IMR-90 (cell line): ENCODE measurements at regions not wholly inside any gene's neighbourhood (a gene's known extent, or its start where the extent isn't known, plus 50 kb on each side); places are given as distances from the start of the nearest gene placed in this dataset.
A peak's percentile ranks its signal among the peaks of the same experiment; 100 is the strongest.

ENCODE experiments used
- ATAC-seq: fragments of 200-7000 bp; cut with Tn5 transposase; 2 replicates; pipeline ENCODE4 v1.9.1; 2020; ENCODE audit warnings: low read depth, mild to moderate bottlenecking, moderate library complexity
- BruUV-seq: library from RNA; stranded (reverse); fragments of 400-500 nt; replicated peaks from 2 replicates; lab custom pipeline; 2021; lab: Mats Ljungman, UMichigan
- CTCF ChIA-PET: fragments of 300-600 bp; formaldehyde crosslinking; extraction: SDS; loops from one replicate; lab custom pipeline; 2021; ENCODE audit warnings: antibody characterized with exemption; lab: Yijun Ruan, JAX
- POLR2A ChIA-PET: fragments of 300-600 bp; sonication (Branson Sonifier 250); formaldehyde crosslinking; loops from one replicate; lab custom pipeline; 2022; ENCODE audit warnings: antibody characterized with exemption; ENCODE audit not compliant: unreplicated experiment; lab: Charles Lee
- DNase-seq: peaks from one replicate; pipeline ENCODE4 v3.0.0; 2013
- H2AFZ ChIP-seq: replicated peaks from 2 replicates; pipeline ENCODE3; 2013; ENCODE audit warnings: low read length, mild to moderate bottlenecking; ENCODE audit not compliant: poor library complexity
- H2AK5ac ChIP-seq: 2 replicates; pipeline ENCODE4 v1.6.1; 2013; ENCODE audit warnings: low read depth, low read length, inconsistent platforms
- H2AK9ac ChIP-seq: replicated peaks from 2 replicates; pipeline ENCODE3; 2013; ENCODE audit warnings: mild to moderate bottlenecking, low read depth, low read length, moderate library complexity; ENCODE audit not compliant: poor library complexity
- H2BK120ac ChIP-seq: 2 replicates; pipeline ENCODE4 v1.6.1; 2013; ENCODE audit warnings: low read depth, low read length, inconsistent platforms
- H2BK15ac ChIP-seq: 3 replicates; pipeline ENCODE4 v1.6.1; 2013; ENCODE audit warnings: low read depth, low read length, inconsistent platforms
- H2BK20ac ChIP-seq: 2 replicates; pipeline ENCODE4 v1.6.1; 2013; ENCODE audit warnings: low read depth, mild to moderate bottlenecking, inconsistent platforms, low read length, moderate library complexity
- H2BK5ac ChIP-seq: 2 replicates; pipeline ENCODE4 v1.6.1; 2013; ENCODE audit warnings: mild to moderate bottlenecking, low read depth, low read length, inconsistent platforms; ENCODE audit not compliant: poor library complexity, severe bottlenecking
- H3K14ac ChIP-seq: replicated peaks from 2 replicates; pipeline ENCODE4 v1.6.1; 2013; ENCODE audit warnings: low read depth, low read length, inconsistent platforms
- H3K18ac ChIP-seq: 2 replicates; pipeline ENCODE4 v1.6.1; 2013; ENCODE audit warnings: low read depth, low read length, control low read depth
- H3K23ac ChIP-seq: 2 replicates; pipeline ENCODE4 v1.6.1; 2013; ENCODE audit warnings: low read depth, low read length, inconsistent platforms
- H3K27ac ChIP-seq: 2 replicates; pipeline ENCODE4 v1.5.1; 2013; ENCODE audit warnings: mild to moderate bottlenecking, control low read depth, low read length; ENCODE audit not compliant: insufficient read depth
- H3K27me3 ChIP-seq: 2 replicates; pipeline ENCODE4 v1.6.1; 2013; ENCODE audit warnings: low read length; ENCODE audit not compliant: control insufficient read depth, insufficient read depth
- H3K36me3 ChIP-seq: 2 replicates; pipeline ENCODE4 v1.6.1; 2013; ENCODE audit warnings: low read length, mixed read lengths; ENCODE audit not compliant: control insufficient read depth, insufficient read depth
- H3K4ac ChIP-seq: 2 replicates; pipeline ENCODE4 v1.6.1; 2013; ENCODE audit warnings: low read depth, low read length, inconsistent platforms
- H3K4me1 ChIP-seq: 2 replicates; pipeline ENCODE4 v1.6.1; 2013; ENCODE audit warnings: low read length, mixed read lengths; ENCODE audit not compliant: control insufficient read depth, insufficient read depth
- H3K4me2 ChIP-seq: 2 replicates; pipeline ENCODE4 v1.6.1; 2013; ENCODE audit warnings: low read depth, mild to moderate bottlenecking, control low read depth, low read length, moderate library complexity
- H3K4me3 ChIP-seq: 2 replicates; pipeline ENCODE4 v1.5.1; 2013; ENCODE audit warnings: low read depth, mild to moderate bottlenecking, control low read depth, low read length, moderate library complexity; ENCODE audit not compliant: insufficient read depth
- H3K56ac ChIP-seq: 2 replicates; pipeline ENCODE4 v1.6.1; 2013; ENCODE audit warnings: low read length, inconsistent platforms; ENCODE audit not compliant: insufficient read depth; ENCODE audit errors: extremely low read depth
- H3K79me1 ChIP-seq, 2 experiments: 2 replicates each; pipeline ENCODE4 v1.6.1; 2013; ENCODE audit warnings: low read length in 2 of 2, inconsistent platforms in 1 of 2, low read depth in 1 of 2
- H3K9ac ChIP-seq: 2 replicates; pipeline ENCODE4 v1.6.1; 2013; ENCODE audit warnings: low read depth, low read length, control low read depth
- H3K9me1 ChIP-seq: 2 replicates; pipeline ENCODE4 v1.6.1; 2013; ENCODE audit warnings: low read length, inconsistent platforms; ENCODE audit not compliant: insufficient read depth
- H3K9me3 ChIP-seq: 2 replicates; pipeline ENCODE4 v1.6.1; 2013; ENCODE audit warnings: low read length; ENCODE audit not compliant: control insufficient read depth, insufficient read depth
- H4K20me1 ChIP-seq: 2 replicates; pipeline ENCODE4 v1.6.1; 2013; ENCODE audit warnings: low read length, inconsistent platforms; ENCODE audit not compliant: insufficient read depth
- H4K5ac ChIP-seq: 2 replicates; pipeline ENCODE4 v1.6.1; 2013; ENCODE audit warnings: mild to moderate bottlenecking, low read depth, low read length, control low read depth
- H4K8ac ChIP-seq, 2 experiments: 2 replicates each; pipeline ENCODE4 v1.6.1; 2013; ENCODE audit warnings: low read depth in 2 of 2, low read length in 2 of 2, control low read depth in 1 of 2, inconsistent platforms in 1 of 2
- H4K91ac ChIP-seq: 2 replicates; pipeline ENCODE4 v1.6.1; 2013; ENCODE audit warnings: low read depth, low read length, inconsistent platforms; ENCODE audit not compliant: insufficient read depth
- CHD1 ChIP-seq: IDR thresholded peaks from 2 replicates; pipeline ENCODE4 v1.6.1; 2012; ENCODE audit warnings: low read depth, low read length, improper control_type of control experiment
- FOS ChIP-seq: fragments of 150-350 bp; IDR thresholded peaks from 2 replicates; pipeline ENCODE4 v1.6.1; 2016; ENCODE audit warnings: low read depth, low read length
- MAFK ChIP-seq: IDR thresholded peaks from 2 replicates; pipeline ENCODE4 v1.6.1; 2012; ENCODE audit warnings: low read depth, low read length, improper control_type of control experiment
- NFE2L2 ChIP-seq: fragments of 150-350 bp; IDR thresholded peaks from 2 replicates; pipeline ENCODE4 v1.6.1; 2016; ENCODE audit warnings: low read depth, mild to moderate bottlenecking, low read length
- RFX5 ChIP-seq: IDR thresholded peaks from 2 replicates; pipeline ENCODE4 v1.8.0; 2012; ENCODE audit warnings: low read depth, mild to moderate bottlenecking, low read length, moderate library complexity
- SMC3 ChIP-seq: fragments of 150-350 bp; IDR thresholded peaks from 2 replicates; pipeline ENCODE4 v1.6.1; 2016; ENCODE audit warnings: low read depth, mild to moderate bottlenecking, antibody characterized with exemption, low read length, moderate library complexity
- WGBS, 2 experiments: methylation state at CpG; one replicate each; pipeline versions ENCODE4 v1.1.5 to v1.1.7; 2013; ENCODE audit warnings: missing lambda C conversion rate in 2 of 2; ENCODE audit not compliant: insufficient read length in 1 of 2; ENCODE audit errors: extremely low coverage in 2 of 2; 5-methylcytosine and 5-hydroxymethylcytosine counted together
- dilution Hi-C: fragments of 300-500 bp; cut with HindIII; formaldehyde crosslinking; loops from one replicate; pipeline ENCODE4 v1.14.3; 2018; ENCODE audit warnings: low sequenced_read_pairs; ENCODE audit not compliant: unreplicated experiment
- in situ Hi-C: fragments of 300-500 bp; cut with MboI; formaldehyde crosslinking; loops from 3 replicates; pipeline ENCODE4 v1.14.3; 2019; ENCODE audit warnings: low sequenced_read_pairs, inconsistent platforms, mixed read lengths
- intact Hi-C: fragments of 100-400 bp; cut with micrococcal nuclease; formaldehyde crosslinking; loops from 2 replicates; pipeline ENCODE4 v1.10.0; 2022
- TF ChIP-seq, protein P1 (sequence below): fragments of 150-350 bp; IDR thresholded peaks from 2 replicates; pipeline ENCODE4 v1.6.1; 2016; ENCODE audit warnings: low read depth, mild to moderate bottlenecking, low read length, moderate library complexity, borderline replicate concordance

DNA sequence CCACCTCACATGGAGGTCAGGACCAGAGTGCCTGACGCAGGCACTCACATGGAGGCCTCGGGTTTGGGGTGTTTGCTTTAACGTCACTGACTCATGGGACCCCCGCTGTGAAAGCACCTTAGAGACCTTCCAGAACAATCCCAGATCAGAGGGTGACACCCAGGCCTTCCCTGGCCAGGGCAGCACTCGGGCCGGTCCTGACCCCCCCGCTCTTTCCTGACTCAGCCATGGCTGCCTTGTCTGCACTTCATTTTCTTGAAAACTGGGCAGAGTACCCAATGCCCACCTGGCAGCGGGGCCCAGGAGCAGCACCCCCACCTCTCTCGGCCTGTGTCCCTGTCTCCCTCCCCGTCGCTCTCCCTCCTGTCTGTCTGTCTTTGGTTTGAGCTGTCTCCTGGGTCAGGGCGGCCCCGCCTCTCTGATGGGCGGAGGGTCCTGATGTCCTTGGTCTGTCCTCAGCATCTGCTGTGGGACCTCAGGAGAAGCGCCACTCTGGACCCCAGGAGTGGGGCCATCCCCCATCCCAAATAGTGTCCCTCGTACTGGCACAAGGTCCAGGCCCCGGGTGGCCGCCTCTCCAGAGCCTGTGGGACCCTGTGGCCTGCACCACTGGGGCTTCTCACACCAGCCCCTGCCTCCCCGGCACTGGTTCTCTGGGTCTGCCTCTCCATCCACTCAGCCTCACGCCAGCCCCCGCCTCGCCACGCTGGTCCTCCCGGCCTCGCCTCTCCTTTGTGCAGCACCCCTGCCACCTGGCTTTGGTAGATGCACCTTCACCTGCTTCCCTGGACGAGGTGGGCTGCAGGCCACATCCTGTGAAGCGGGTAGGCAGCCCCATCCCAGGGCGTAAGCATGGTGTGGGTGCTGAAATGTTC, 55.9 kb upstream of the ZNF469 start (continued):
- TF ChIP-seq, protein P1, sequence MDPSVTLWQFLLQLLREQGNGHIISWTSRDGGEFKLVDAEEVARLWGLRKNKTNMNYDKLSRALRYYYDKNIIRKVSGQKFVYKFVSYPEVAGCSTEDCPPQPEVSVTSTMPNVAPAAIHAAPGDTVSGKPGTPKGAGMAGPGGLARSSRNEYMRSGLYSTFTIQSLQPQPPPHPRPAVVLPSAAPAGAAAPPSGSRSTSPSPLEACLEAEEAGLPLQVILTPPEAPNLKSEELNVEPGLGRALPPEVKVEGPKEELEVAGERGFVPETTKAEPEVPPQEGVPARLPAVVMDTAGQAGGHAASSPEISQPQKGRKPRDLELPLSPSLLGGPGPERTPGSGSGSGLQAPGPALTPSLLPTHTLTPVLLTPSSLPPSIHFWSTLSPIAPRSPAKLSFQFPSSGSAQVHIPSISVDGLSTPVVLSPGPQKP: no peak

DNA sequence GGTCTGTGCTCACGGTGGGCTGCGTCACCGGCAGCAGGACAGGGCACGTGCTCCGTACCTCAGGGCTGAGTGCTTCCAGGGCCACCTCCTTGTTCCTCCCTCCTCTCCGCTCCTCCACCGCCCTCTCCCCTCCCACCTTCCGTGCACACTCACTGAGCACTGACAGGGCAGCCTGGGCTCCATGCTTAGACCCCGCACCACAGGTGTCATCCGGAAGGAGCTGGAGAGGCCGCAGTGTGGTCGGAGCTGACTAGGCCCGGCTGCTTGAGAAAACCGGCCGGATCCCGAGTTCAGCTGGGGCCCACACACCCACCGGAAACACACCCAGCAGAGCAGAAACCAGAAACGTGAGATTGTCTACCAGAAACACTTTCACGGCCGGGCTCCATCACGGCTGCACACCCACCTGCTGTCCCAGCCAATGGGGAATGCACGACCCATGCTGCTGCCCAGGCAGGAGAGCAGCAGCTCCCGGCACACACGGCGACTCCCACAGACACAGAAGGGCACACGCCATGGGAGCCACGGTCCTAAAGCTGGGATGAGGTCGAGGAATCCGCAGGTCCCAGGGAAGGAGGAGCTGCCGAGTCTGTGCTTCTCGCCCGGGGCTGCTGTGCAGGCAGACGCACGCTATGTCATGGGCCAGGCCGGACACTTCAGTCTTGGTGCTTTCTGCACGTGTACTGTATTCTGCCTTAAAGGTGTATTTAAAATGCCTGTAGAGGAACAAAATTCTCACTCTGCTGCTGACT, 55.0 kb upstream of the ZNF469 start:
- TF ChIP-seq MAFK (no peak), RFX5 (no peak), CHD1 (no peak), FOS (no peak), SMC3 (no peak), NFE2L2 (no peak)
- 95% methylated on average over 21 of the region's 36 CpGs; no CpG with 5 or more reads in 1 of the 2 experiments for WGBS, 2 experiments
- H2AFZ ChIP-seq: no peak overlapping the region
- intact Hi-C loops: no loop called here
- dilution Hi-C loops: no loop called here
- no peaks in the 10 kb centered on the region for H3K27me3 ChIP-seq
- ChIA-PET POLR2A (no interaction called here), CTCF (no interaction called here)
- peak overlapping the region; percentile 99 for H2BK20ac ChIP-seq
- H3K56ac ChIP-seq: no peak overlapping the region
- H3K79me1 ChIP-seq: peaks cover 12 to 22% of the 10 kb centered on the region in 2 experiments; a peak in 3 of 4 replicates
- peak overlapping the region; percentile 100 for H4K91ac ChIP-seq
- BruUV-seq: no TSS peak
- H2AK5ac ChIP-seq: peak overlapping the region; percentile 94
- DNase-seq (no peak), ATAC-seq (no peak)
- H4K5ac ChIP-seq: no peak overlapping the region
- H2AK9ac ChIP-seq: peak overlapping the region; percentile 58
- H2BK5ac ChIP-seq: peak overlapping the region; percentile 22
- H2BK15ac ChIP-seq: peak overlapping the region; percentile 77; the same call in 2 of the 3 replicates
- in situ Hi-C loops: no loop called here
- no peak overlapping the region for H3K9ac ChIP-seq
- H3K9me3 ChIP-seq: no peaks in the 10 kb centered on the region
- peak overlapping the region; percentile 100 for H2BK120ac ChIP-seq
- peaks cover 14% of the 10 kb centered on the region for H3K4me1 ChIP-seq
- peak overlapping the region; percentile 99 for H3K4ac ChIP-seq
- no peaks in the 10 kb centered on the region for H4K20me1 ChIP-seq
- H3K18ac ChIP-seq: no peak overlapping the region; the same call in 1 of the 2 replicates
- no peaks in the 10 kb centered on the region for H3K36me3 ChIP-seq
- no peak overlapping the region for H3K14ac ChIP-seq
- no peak overlapping the region for H3K27ac ChIP-seq
- H4K8ac ChIP-seq: peak overlapping the region; percentile 5 to 32; a peak in 2 of 4 replicates
- H3K4me2 ChIP-seq: no peak overlapping the region
- H3K23ac ChIP-seq: no peak overlapping the region
- no peak overlapping the region for H3K4me3 ChIP-seq
- peaks cover 25% of the 10 kb centered on the region for H3K9me1 ChIP-seq
